GOT3 (cell line): ENCODE measurements at regions not wholly inside any gene's neighbourhood (a gene's known extent, or its start where the extent isn't known, plus 50 kb on each side); places are given as distances from the start of the nearest gene placed in this dataset.

Experiments used
- DNase-seq: peaks from one replicate; lab custom pipeline; 2025; ENCODE audit warnings: mixed read lengths; lab: John Stamatoyannopoulos, UW

DNA sequence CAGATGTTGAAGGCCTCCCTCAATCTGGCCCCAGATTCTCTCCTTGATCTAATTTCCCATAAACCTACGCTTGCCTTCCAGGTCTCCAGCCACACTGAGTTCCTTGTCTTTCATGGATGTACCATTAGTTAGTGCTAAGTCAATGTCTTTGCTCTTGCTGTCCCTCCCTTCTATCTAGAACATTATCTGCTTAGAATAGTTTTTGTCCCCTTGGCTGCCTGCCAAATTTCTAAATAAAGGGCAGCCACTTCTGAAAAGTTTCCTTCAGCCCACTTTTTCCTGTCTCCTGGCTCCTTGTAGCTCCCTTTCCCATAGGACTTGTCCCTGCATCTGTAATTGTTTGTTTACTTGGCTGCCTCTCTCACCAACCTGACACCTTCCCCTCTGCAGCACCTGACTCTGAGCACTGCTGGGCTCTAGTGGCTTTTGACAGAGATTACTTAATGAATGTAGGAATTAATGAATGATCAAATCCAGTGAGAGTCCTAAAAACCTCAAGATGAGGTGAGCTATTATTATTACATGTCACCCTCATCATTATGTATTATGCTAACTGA lies 58.3 kb downstream of the CXCL12 start:
- no peak for DNase-seq

DNA sequence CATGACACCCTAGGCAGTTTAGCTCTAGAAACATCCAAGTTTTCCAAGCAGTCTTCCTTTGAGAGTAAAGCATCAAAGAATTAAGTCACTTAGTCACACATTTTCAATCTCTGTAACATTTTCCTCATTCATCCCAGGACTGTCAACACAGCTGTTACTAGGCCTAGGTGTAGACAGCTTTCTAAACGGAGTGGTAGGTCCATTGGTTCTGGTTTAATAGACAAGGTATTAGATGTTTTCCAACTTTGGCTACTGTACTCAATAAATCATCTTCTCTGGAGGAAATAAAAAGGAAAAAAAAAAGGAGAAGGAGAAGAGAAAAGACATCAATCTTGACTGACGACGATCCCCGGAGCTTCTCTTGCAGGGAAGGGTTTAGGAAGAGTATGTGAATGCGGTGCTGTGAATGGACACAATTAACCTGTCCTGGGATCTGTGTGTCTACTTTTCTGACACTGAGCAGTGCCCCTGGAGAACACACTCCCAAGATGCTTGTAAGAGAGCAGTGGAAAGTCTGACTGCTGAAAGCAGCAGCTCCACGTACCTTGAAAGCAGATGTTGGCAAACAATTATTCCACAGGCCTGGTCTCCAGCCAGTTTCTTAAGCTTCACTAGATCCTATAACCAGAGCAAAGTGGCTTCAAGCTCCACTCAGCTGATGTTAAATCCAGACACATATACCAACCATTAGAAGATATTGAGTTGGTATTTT lies 59.1 kb downstream of the CXCL12 start:
- no peak for DNase-seq

DNA sequence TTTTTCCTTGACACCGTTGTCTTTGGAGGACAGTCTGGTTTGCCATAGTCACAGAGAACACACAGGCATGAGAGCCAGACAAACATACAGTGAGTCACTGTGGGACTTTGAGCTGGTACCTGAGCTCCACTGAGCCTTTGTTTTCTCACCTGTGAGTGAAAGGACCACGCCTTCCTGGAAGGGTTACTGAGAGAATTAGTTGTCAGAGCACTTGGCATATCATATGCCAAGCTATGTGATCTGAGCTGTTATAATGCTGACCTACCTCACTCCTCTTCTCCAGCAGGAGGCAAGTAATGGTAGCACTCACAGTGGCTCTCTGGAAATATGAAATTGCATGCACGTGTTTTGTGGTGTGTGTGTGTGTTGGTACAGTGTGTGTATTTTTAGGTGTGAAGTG lies 59.7 kb downstream of the CXCL12 start:
- DNase-seq: no peak

DNA sequence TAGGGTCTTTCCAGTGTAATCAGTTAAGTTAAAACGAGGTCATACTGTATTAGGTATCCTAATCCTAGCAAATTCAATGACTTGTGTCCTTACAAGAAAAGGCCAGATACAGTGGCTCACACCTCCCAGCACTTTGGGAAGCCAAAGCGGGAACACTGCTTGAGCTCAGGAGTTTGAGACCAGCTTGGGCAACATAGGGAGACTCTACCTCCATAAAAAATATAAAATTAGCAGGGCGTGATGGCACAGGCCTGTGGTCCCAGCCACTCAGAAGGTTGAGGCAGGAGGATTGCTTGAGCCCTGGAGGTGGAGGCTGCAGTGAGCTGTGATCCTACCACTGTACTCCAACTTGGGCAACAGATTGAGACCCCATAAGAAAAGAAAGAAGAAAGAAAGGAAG lies 61.1 kb downstream of the CXCL12 start:
- DNase-seq: no peak

DNA sequence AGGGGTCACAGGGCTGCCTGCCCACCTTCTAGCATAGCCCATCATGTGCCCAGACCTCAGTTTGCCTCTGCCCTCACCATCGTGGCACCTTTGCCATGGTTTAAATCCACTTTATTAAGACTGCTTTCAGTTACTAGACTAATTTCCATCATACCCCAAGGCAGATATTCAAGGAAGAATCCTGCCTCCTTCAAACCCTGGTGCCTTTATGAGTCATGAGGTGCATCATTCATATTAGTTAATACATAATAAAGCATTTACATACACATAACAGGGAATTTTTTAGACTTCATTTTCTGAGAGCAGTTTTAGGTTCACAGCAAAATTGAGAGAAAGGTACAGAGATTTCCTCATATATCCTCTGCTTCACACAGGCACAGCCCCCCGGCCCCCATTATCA lies 62.8 kb downstream of the CXCL12 start:
- no peak for DNase-seq

DNA sequence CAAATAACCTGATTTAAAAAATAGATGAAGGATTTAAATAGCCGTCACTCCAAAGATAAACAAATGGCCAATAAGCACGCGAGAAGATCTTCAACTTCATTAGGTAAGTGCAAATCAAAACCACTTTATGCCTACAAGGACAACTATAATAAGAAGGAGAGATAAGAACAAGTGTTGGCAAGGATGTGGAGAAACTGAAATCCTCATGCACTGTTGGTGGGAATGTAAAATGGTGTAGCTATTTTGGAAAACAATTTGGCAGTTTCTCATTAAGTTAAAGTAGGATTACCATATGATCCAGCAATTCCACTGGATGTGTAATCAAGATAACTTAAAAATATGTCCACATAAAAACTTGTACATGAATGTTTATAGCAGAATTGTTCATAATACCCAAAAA lies 64.1 kb downstream of the CXCL12 start:
- DNase-seq: no peak

DNA sequence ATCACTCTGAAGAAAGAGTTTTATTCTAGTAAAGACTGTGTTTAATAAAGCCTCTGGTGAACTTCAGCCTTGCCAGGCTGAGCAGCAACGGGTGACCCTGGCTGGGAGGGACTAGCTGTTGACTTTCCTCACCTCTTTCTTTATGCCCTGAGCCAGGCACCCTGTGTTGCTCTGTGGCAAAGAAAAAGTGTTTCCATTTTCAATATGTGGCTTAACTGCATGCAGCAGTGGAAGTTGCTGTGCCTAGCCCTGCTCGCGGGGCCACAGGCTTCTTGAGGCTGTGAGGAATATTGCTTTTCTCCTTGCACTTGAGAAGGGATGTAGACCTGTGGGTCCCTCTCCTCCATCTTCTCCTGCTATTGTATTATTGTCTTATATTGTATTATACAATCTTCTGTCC lies 67.0 kb downstream of the CXCL12 start:
- DNase-seq: no peak

DNA sequence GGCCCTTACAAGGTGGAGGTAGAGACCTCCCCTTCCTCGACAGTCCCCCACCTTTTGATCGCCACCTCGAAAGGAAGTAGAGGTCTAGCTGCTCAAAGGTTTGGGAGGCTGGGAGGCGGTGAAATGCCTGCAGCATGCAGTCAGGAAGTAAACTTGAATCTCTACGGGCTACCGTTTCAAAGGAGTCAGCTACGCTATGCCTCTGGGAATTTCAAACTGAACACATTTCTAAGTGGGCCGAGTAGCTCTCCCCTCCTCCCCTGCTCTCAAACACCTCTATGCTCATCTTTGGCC lies 68.0 kb downstream of the CXCL12 start:
- no peak for DNase-seq

DNA sequence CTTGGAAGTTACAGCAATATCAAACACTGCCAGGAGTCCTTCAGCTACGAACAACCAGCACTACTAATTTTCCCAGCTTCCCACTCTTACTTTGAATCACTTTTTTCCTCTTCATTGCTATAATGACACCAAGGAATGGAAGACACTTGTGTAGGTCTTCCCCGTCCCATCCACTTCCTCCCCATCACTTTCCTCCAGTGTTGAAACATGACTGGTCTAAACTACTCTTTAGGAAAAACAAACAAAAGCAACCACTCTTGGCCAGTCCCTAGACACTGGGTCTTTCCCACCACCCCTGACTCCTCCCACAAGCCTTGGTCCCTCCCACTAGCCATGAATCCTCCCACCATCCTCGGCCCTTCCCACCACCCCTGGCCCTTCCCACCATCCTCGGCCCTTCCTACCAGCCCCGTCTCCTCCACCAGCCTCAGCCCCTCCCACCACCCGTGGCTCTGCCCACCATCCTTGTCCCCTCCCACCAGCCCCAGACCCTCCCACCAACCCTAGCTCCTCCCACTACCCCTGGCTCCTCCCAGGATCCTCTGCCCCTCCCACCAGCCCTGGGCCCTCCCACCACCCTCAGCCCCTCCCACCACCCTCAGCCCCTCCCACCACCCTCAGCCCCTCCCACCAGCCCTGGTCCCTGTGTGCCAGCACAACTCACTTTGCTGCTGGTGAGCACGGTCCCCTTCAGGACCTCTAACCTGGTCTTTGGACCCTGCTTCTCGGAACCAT lies 68.5 kb downstream of the CXCL12 start:
- no peak for DNase-seq

DNA sequence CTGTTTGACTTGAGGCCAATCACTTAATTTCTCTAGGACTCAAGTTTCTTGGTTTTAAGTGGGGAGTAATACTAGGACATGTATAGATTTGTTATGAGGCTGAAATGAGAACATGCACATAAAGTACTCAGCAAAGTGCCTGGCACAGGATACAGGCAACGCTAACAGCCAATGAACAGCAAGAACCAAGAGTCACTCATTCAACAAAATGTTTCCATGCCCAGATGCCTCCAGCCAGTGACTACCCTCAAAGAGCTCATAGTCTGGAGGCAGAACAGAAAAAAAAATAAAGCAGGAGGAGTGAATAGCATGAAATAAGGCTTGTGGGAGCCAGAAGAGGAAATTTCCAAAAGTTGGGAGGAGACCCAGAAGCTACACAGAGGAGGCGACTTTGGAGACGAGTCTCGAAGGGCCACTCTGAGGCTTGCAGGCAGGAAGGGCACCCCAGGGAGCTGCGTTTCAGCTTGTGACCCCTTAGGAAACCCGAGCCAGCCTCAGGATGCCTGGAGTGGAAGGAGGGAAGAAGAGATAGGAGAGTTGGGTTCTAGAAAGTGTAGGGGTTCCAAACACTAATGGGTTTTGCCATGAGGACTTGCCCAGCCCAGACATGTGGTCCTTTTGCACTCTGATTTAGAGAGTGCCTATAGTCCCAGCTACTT lies 70.0 kb downstream of the CXCL12 start:
- DNase-seq: no peak

DNA sequence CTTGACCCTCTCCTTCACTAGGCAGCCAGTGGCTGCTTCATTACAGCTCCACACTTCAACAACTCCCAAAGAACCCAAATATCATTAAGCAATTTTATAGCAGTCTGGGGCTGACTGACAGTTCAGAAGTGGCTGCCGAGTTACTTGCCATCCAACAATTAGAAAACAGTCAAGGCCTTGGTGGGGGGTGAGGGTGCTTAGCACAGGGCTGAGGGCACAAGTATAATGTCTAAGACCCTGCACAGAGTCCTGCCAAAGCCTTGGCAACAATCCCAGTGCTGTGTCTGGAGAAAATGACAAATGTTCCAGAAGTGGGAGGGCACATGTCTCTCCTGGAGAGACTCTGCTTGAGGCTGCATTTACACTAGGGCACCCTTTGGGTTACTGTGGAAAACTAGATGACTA lies 71.1 kb downstream of the CXCL12 start:
- no peak for DNase-seq

DNA sequence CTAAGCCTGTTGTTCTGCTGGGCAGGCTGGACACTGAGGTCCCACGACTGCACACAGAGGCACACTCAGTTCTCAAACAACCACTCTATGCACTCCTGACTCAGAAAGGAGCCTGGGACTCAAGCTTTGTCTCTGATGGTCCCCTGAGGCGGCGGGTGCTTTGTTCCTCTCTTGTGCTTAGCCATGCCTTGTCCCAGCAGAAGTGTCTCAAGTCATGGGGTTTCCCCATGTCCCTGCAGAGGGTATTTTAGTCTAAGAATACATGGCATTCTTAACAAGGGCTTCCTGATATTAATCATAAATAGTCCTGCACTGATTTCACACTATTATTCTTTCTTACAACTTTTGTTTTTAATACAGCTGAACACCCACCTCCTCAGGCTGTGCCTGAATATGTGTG lies 72.5 kb downstream of the CXCL12 start:
- DNase-seq: no peak

DNA sequence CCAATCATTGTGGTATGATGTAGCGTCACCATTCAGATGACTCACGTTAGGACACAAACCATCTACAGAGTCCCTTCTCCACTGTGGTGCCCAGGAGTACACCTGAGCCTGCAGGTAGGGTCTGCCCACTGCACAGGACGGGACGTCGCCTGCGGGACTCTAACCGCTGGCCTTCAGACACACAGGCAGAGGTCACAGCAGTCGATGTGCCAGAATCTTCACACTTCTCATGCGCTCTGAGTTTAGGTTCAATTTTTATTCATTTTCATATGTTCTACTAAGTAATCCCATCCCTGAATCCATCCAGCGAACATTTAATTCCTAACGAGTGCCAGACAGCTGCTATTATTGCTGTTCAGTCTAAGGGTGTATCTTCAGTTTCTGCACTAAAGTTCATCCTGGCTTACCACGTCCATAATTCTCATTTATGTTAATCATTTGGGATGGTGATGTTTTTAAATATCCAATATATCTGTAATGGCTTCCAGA lies 73.3 kb downstream of the CXCL12 start:
- DNase-seq: no peak

DNA sequence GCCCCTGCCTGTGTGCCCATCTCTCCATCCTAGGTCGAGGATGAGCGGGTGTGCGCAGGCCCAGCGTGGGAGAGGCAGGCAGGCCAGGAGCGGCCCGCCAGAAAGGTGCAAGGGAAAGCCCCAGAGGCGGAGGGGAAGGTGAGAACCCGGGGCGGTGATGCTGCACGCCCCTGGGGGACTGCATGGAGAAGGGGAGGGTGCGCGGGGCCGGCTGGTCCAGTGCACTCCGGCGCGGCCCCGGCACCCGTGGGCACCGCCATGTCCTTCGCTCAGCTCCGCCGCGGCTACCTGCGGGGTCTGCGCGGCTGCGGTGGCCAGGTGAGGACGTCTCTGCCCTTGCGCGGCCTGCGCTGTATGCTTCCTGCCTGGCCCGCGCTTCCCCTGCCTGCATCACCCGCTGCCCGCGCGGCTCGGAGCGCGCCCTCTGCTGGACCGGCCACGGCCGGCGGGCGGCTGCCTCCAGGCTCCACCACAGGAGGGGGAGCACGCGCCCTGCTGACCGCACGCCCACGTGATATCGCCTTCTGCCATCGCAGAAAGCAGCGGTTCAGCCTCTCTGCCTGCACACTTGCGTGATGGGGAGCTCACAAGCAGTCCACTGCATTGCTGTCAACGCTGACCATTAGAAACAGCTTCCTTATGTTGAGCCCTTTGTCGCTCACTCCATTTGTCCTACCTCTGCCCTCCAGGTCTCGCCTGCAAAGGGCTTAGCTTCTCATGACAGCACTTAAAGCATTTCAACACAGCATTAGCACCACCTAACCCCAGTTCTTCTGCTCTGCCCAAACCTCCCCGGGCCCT lies 73.9 kb downstream of the CXCL12 start:
- DNase-seq: no peak

DNA sequence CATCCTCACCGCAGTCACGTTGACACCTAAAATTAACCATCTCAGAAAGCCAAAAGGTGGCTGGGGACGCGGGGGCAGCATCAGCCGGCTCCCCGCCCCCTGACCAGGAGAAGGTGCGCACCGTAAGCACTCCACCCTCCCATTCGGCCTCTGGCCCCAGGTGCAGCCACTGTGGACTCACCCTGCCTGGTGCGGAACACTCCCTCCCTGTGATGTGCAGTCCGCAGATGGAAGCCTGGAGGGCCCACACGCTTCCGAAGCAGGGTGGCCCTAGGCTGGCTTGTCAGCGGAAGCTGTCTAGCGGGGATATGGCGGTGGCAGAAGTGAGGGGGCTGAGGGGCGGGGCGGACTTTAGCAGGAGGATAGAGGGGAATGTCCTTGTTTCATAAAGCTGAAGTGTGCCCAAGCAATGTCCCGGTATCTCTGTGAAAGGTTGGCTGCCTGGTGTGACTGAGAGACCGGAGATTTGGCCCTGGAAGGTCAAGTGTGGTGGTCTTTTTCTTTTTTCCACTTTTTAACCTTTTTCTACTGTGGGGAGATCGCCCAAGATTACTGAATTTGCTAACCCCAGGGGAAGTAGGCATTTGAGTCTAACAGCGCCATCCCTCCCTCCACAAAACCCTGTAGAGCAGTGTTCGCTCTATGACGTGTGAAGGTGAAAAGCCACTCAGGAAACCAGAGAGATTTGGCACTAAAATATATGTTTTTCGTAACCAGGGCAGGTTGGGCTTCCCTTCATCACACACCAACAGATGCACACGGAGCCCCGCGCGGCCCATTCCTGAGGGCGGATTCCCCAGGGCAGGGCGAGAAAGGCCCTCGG lies 74.7 kb downstream of the CXCL12 start:
- no peak for DNase-seq

DNA sequence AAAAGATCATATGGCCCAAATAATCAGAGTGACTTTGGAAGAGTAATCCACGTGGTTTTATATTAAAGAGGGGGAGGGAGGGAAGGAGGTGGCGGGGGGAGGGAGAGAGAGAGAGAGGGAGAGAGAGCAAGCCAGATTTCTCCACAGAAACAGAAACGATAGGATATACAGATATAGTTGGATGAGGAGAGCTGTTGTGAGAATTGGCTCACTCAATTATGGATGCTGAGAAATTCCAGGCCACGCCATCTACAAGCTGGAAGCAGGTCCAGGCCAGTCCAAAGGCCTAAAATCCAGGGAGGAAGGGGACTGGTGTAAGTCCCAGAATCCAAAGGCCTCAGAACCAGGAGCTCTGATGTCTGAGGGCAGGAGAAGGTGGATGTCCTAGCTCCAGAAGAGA lies 75.5 kb downstream of the CXCL12 start:
- no peak for DNase-seq

DNA sequence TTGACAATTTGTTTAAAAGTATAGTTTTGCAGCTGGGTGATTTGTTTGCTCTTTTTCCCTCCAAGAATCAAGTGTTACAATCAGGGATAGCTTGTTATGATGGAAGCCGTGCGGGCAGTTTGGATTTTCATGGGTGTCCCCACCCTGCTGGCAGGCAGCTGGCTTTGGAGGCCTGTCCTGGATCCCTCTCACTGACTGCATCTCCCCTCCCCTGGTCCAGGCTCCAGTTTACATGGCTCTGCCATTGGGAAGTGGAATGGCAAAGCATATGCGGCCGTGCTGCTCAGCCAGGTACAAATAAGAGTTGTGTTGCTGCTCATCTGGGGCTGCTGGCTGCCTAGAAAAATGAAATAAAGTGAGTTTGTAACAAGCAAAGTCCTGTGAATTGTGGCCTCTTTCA lies 76.0 kb downstream of the CXCL12 start:
- DNase-seq: no peak

DNA sequence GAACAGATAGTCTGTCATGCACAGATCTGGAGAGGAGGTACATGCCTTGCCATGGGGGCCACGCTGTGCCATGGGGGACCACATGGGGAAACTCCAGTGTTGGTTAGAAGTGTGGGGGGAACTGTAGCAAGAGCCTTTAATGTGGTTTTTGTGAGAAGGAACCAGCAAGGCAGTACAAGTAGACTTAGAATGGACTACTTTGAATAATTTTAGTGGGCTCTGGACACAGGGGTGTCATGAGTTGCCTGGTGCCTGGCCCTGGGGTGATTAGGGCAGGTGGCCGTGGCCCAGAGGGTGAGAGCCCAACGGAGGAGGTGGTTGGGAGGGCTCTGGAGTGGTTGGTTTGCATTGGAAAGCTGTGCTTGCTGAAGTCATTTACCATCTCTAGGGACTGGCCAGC lies 77.2 kb downstream of the CXCL12 start:
- no peak for DNase-seq

DNA sequence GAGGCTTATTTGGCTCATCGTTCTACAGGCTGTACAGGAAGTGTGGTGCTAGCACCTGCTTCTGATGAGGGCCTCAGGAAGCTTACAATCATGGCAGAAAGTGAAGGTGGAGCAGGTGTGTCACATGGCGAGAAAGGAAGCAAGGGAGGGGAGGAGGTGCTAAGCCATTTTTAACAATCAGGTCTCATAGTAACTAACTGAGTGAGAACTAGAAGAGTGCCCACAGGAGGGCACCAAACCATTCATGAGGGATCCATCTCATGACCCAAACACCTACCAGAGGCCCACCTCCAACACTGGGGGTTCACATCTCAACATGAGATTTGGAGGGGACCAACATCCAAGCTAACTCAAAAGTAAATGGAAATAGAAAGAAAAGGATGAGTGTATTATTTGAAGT lies 78.1 kb downstream of the CXCL12 start:
- no peak for DNase-seq

DNA sequence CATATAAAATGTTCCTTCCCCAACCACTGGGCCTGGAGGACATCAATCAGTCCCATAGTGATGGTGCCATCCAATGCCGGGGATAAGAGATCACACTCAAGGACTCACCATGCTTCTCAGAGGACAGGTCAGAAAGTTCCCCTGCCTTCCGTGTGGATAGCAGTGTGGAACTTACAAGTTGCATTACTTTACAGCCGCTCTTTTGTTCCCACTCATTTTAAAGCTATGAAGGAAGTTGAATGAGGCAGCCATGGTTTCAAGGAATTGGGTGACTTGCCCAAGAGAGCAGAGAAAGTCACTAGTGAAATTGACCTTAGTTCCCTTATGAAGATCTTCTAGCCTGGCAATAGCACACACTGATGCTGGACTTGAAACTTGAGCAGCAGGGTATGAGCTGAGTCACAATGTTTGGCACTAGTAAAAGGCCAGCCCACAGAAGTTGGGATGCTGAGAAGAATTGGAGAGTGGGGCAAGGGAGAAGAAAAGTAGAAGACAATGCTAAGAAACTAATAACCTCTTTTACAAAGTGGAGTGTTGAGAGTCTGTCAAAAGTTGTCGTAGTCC lies 78.7 kb downstream of the CXCL12 start:
- no peak for DNase-seq

DNA sequence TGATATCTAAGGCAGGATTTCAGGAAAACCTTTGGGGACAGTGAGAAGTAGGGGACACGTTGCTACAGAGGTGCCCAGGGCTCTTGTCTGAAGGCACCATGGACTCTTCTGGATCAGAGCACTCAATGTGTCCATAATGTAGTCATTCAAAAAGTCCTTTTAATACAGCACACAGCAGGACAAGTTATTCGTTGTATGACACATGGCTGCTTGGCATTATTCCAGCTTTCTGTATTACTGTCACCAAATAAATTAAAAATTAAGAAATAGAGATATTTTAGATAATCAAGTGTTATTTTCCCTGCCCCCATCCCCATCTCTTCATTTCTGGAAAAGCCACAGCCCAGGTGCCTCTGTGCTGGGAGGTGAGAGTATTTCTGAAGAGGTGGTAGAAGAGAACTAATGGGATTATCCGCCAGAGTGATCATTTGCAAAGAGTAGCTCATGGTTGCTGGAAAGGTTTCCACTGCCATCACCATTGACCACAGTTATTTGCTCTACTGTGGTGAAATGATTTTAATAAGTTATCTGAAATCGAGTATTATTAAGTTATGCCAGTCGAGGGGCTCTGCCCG lies 83.0 kb downstream of the CXCL12 start:
- DNase-seq: no peak
